ENCODE measurements at regions not wholly inside any gene's neighbourhood (a gene's known extent, or its start where the extent isn't known, plus 50 kb on each side); places are given as distances from the start of the nearest gene placed in this dataset.

DNA sequence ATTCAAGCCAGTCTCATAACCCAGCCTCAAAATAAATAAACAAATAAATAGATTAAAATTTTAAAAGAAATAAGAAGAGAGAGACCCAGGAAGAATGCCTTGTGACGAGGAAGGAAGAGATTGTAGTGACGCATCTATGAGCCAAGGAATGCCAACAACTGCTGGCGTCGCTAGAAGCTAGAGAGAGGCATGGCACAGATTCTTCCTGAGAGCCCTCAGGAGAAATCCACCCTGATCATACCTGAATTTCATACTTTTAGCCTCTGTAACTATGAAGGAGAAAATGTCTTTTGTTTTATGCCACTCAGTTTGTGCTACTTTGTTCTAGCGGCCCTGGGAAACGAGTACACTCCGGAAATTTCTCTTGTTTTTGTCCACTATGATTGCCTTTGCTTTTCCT is 103.9 kb downstream of the C9orf50 start:
- no peak overlapping the region for H3K27ac ChIP-seq
- TF ChIP-seq, protein P1, sequence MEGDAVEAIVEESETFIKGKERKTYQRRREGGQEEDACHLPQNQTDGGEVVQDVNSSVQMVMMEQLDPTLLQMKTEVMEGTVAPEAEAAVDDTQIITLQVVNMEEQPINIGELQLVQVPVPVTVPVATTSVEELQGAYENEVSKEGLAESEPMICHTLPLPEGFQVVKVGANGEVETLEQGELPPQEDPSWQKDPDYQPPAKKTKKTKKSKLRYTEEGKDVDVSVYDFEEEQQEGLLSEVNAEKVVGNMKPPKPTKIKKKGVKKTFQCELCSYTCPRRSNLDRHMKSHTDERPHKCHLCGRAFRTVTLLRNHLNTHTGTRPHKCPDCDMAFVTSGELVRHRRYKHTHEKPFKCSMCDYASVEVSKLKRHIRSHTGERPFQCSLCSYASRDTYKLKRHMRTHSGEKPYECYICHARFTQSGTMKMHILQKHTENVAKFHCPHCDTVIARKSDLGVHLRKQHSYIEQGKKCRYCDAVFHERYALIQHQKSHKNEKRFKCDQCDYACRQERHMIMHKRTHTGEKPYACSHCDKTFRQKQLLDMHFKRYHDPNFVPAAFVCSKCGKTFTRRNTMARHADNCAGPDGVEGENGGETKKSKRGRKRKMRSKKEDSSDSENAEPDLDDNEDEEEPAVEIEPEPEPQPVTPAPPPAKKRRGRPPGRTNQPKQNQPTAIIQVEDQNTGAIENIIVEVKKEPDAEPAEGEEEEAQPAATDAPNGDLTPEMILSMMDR (conservative IDR thresholded peaks at IDR 0.05; ENCODE audit: low read depth), result no peak
- CTCF ChIA-PET, result interaction anchor here (0.5 to 0.7 kb wide), 3 partner anchors 17 to 374 kb away, joined by 3 to 6 read pairs (median 5); no protein-coding TSS in a partner anchor
- POLR2A ChIA-PET (ENCODE audit: low non-redundant PET), result interaction anchor here (0.6 kb wide), 1 partner anchor 134 kb away, joined by 3 read pairs; no protein-coding TSS in a partner anchor
- no peak for DNase-seq (ENCODE audit: low spot score)

DNA sequence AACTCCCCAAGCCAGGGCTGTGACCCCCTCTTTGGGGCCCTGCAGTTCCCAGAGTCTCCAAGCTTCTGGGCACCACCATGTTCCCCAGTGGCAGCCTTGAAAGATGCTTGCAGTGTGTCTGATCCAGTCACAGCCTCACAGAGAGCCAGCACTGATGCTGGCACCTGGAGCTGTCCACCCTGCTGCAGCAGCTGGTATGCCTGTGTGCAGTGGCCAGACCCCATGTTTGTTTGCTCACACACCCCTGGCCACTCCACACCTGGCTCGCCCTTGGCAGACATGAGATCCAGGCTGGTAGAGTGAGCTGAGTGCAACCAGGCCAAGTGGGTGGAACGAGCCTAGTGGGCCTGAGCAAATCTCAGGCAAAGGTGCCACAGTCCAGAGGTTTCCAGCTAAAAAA is 106.0 kb downstream of the C9orf50 start:
- DNase-seq (ENCODE audit: low spot score), result no peak
- ChIA-PET CTCF (no interaction called here), POLR2A (ENCODE audit: low non-redundant PET) (interaction anchor here (0.6 kb wide), 1 partner anchor 78 kb away, joined by 3 read pairs; no protein-coding TSS in a partner anchor)
- no peak overlapping the region for H3K27ac ChIP-seq
- TF ChIP-seq, protein P1 (conservative IDR thresholded peaks at IDR 0.05; ENCODE audit: low read depth), result no peak

DNA sequence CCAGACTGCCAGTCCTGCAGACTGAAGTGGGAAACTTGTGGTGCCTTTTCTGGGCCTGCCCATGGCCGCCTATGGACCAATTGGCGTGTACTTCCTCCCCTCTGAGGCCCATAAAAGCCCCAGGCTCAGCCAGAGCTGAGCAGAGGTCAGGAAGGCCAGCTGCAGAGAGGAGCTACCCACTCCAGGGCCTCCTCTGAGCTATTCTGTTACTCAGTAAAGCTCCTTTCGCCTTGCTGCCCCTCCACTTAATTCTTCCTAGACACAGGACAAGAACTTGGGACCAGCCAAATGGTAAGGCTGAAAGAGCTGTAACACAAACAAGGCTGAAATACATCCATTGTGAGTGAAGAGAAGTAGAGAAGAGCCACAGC is 106.4 kb downstream of the C9orf50 start:
- TF ChIP-seq, protein P1 (conservative IDR thresholded peaks at IDR 0.05; ENCODE audit: low read depth), result no peak
- CTCF ChIA-PET, result no interaction called here
- no peak for DNase-seq (ENCODE audit: low spot score)
- POLR2A ChIA-PET (ENCODE audit: low non-redundant PET), result no interaction called here
- no peak overlapping the region for H3K27ac ChIP-seq

GRCh38 chr9:129513856-129514496 is 106.9 kb downstream of the C9orf50 start:
- no peak overlapping the region for H3K27ac ChIP-seq
- POLR2A ChIA-PET (ENCODE audit: low non-redundant PET), result no interaction called here
- no peak for DNase-seq (ENCODE audit: low spot score)
- CTCF ChIA-PET, result no interaction called here
- TF ChIP-seq, protein P1 (conservative IDR thresholded peaks at IDR 0.05; ENCODE audit: low read depth), result no peak

GRCh38 chr9:129513282-129513681 is 107.6 kb downstream of the C9orf50 start:
- ChIA-PET CTCF (no interaction called here), POLR2A (ENCODE audit: low non-redundant PET) (no interaction called here)
- TF ChIP-seq, protein P1 (conservative IDR thresholded peaks at IDR 0.05; ENCODE audit: low read depth), result no peak
- H3K27ac ChIP-seq, result no peak overlapping the region
- DNase-seq (ENCODE audit: low spot score), result no peak

GRCh38 chr9:129511285-129511900 is 109.5 kb downstream of the C9orf50 start:
- ChIA-PET CTCF (interaction anchor here (0.5 to 1.0 kb wide), 2 partner anchors 371 to 872 kb away, joined by 3 to 4 read pairs; no protein-coding TSS in a partner anchor), POLR2A (ENCODE audit: low non-redundant PET) (no interaction called here)
- TF ChIP-seq, protein P1 (conservative IDR thresholded peaks at IDR 0.05; ENCODE audit: low read depth), result no peak
- no peak for DNase-seq (ENCODE audit: low spot score)
- no peak overlapping the region for H3K27ac ChIP-seq
